SK-N-SH (cell line): ENCODE measurements at regions not wholly inside any gene's neighbourhood (a gene's known extent, or its start where the extent isn't known, plus 50 kb on each side); places are given as distances from the start of the nearest gene placed in this dataset.
"Not testable (repeated sequence)": the region's sequence is repeated elsewhere in the genome, so short reads cannot be mapped to it uniquely, and the experiment has no call there.

Source experiments
- CTCF ChIA-PET: fragments of 300-600, 350-600 bp; formaldehyde crosslinking; extraction: SDS; loops from one replicate; lab custom pipeline; 2021; lab: Yijun Ruan, JAX
- POLR2A ChIA-PET: fragments of 350-600 bp; sonication (Branson Sonifier 250); formaldehyde crosslinking; extraction: SDS; loops from one replicate; lab custom pipeline; 2020; ENCODE audit warnings: antibody characterized with exemption, inconsistent platforms; lab: Yijun Ruan, JAX
- DNase-seq: peaks from one replicate; pipeline ENCODE4 v3.0.0; 2012
- H2AFZ ChIP-seq: fragments of 200-600 bp; sonication (generic); 2 replicates; pipeline ENCODE4 v1.8.1; 2016; ENCODE audit warnings: antibody characterized with exemption, mild to moderate bottlenecking, low read depth
- H3F3A ChIP-seq: fragments of 200-600 bp; sonication (generic); replicated peaks from 2 replicates; pipeline ENCODE3; 2016; ENCODE audit warnings: antibody characterized with exemption, mild to moderate bottlenecking; ENCODE audit not compliant: insufficient read depth
- H3K27ac ChIP-seq, 2 experiments: fragments of 200-500 bp in 1 of 2; fragments of 200-600 bp in 1 of 2; sonication (Bioruptor generic) in 1 of 2; sonication (generic), shearing (Covaris generic) in 1 of 2; 2 replicates each; pipeline versions ENCODE4 v1.5.1 to v1.6.1; 2014 to 2016; ENCODE audit warnings: low read depth in 2 of 2, inconsistent platforms in 1 of 2, low read length in 1 of 2, mild to moderate bottlenecking in 1 of 2, mixed read lengths in 1 of 2
- H3K27me3 ChIP-seq: fragments of 200-600 bp; sonication (generic), shearing (Covaris generic); 2 replicates; pipeline ENCODE4 v1.6.1; 2016; ENCODE audit warnings: mixed run types; ENCODE audit not compliant: insufficient read depth
- H3K36me3 ChIP-seq, 2 experiments: fragments of 200-500 bp in 1 of 2; fragments of 200-600 bp in 1 of 2; sonication (Bioruptor generic) in 1 of 2; sonication (generic) in 1 of 2; replicated peaks in 1 of 2; 2 replicates each; pipeline versions ENCODE3 to v1.5.1; 2014 to 2016; ENCODE audit warnings: low read length in 1 of 2, mild to moderate bottlenecking in 1 of 2; ENCODE audit not compliant: insufficient read depth in 2 of 2, control insufficient read depth in 1 of 2
- H3K4me1 ChIP-seq, 2 experiments: fragments of 200-500 bp in 1 of 2; fragments of 200-600 bp in 1 of 2; sonication (Bioruptor generic) in 1 of 2; sonication (generic), shearing (Covaris generic) in 1 of 2; 2 replicates each; pipeline versions ENCODE4 v1.5.1 to v1.6.1; 2014 to 2016; ENCODE audit warnings: low read depth in 1 of 2, low read length in 1 of 2, mixed run types in 1 of 2; ENCODE audit not compliant: insufficient read depth in 2 of 2, control insufficient read depth in 1 of 2
- H3K4me2 ChIP-seq: fragments of 200-600 bp; sonication (generic), shearing (Covaris generic); 2 replicates; pipeline ENCODE4 v1.6.1; 2017; ENCODE audit warnings: mixed run types
- H3K4me3 ChIP-seq, 2 experiments: fragments of 200-500 bp in 1 of 2; fragments of 200-600 bp in 1 of 2; sonication (Bioruptor generic) in 1 of 2; sonication (generic), shearing (Covaris generic) in 1 of 2; 2 replicates each; pipeline versions ENCODE4 v1.5.1 to v1.8.1; 2014 to 2016; ENCODE audit warnings: low read depth in 2 of 2, inconsistent platforms in 1 of 2, low read length in 1 of 2, mild to moderate bottlenecking in 1 of 2, mixed read lengths in 1 of 2, moderate library complexity in 1 of 2
- H3K79me2 ChIP-seq: fragments of 200-600 bp; sonication (generic); 2 replicates; pipeline ENCODE4 v1.8.1; 2017; ENCODE audit warnings: mild to moderate bottlenecking; ENCODE audit not compliant: insufficient read depth
- H3K9ac ChIP-seq: fragments of 200-600 bp; sonication (generic); 2 replicates; pipeline ENCODE4 v1.6.1; 2017; ENCODE audit warnings: mixed run types
- H3K9me2 ChIP-seq: fragments of 200-600 bp; sonication (generic); 2 replicates; pipeline ENCODE4 v1.6.1; 2017; ENCODE audit warnings: mixed run types
- H3K9me3 ChIP-seq: fragments of 200-600 bp; sonication (generic); 2 replicates; pipeline ENCODE4 v1.6.1; 2017; ENCODE audit warnings: mixed run types, mild to moderate bottlenecking, moderate library complexity
- H4K20me1 ChIP-seq: fragments of 200-600 bp; sonication (generic); 2 replicates; pipeline ENCODE4 v1.6.1; 2017; ENCODE audit warnings: mild to moderate bottlenecking, mixed run types; ENCODE audit not compliant: insufficient read depth
- CHD2 ChIP-seq: fragments of 150-350 bp; IDR thresholded peaks from 2 replicates; pipeline ENCODE4 v1.6.1; 2018; ENCODE audit warnings: low read length; ENCODE audit not compliant: partially characterized antibody
- ELF1 ChIP-seq: IDR thresholded peaks from 2 replicates; pipeline ENCODE4 v1.4.0; 2012
- EP300 ChIP-seq, 2 experiments: IDR thresholded peaks; 2 replicates each; pipeline versions ENCODE4 v1.4.0 to v1.6.1; 2012; ENCODE audit warnings: borderline replicate concordance in 1 of 2, low read depth in 1 of 2, low read length in 1 of 2
- EZH2phosphoT487 ChIP-seq: fragments of 200-600 bp; sonication (generic); IDR thresholded peaks from 2 replicates; pipeline ENCODE4 v1.6.1; 2017; ENCODE audit warnings: low read depth, mixed run types, mild to moderate bottlenecking, antibody characterized with exemption, moderate library complexity, borderline replicate concordance
- FOSL2 ChIP-seq: IDR thresholded peaks from 2 replicates; pipeline ENCODE4 v1.4.0; 2012; ENCODE audit warnings: low read depth, mild to moderate bottlenecking, moderate library complexity, borderline replicate concordance
- FOXJ3 ChIP-seq: sonication (generic); formaldehyde crosslinking; IDR thresholded peaks from 2 replicates; pipeline ENCODE4 v1.5.1; 2020; ENCODE audit warnings: mild to moderate bottlenecking, missing genetic modification reagents
- FOXM1 ChIP-seq: IDR thresholded peaks from 2 replicates; pipeline ENCODE4 v1.4.0; 2012; ENCODE audit warnings: low read depth, mild to moderate bottlenecking
- IRF3 ChIP-seq: fragments of 150-350 bp; IDR thresholded peaks from 2 replicates; pipeline ENCODE4 v1.6.1; 2016; ENCODE audit warnings: mild to moderate bottlenecking, low read depth, low read length
- JUND ChIP-seq: IDR thresholded peaks from 2 replicates; pipeline ENCODE4 v1.4.0; 2012
- MAX ChIP-seq: IDR thresholded peaks from 2 replicates; pipeline ENCODE4 v1.4.0; 2012; ENCODE audit warnings: low read depth
- MEF2A ChIP-seq: IDR thresholded peaks from 2 replicates; pipeline ENCODE4 v1.4.0; 2012; ENCODE audit warnings: low read depth, borderline replicate concordance
- MXI1 ChIP-seq: IDR thresholded peaks from 2 replicates; pipeline ENCODE4 v1.6.1; 2012; ENCODE audit warnings: mild to moderate bottlenecking, low read depth, low read length, improper control_type of control experiment
- NFIC ChIP-seq: IDR thresholded peaks from 2 replicates; pipeline ENCODE4 v1.4.0; 2012; ENCODE audit warnings: borderline replicate concordance
- PBX3 ChIP-seq: IDR thresholded peaks from 2 replicates; pipeline ENCODE4; 2012
- POLR2AphosphoS5 ChIP-seq: IDR thresholded peaks from 2 replicates; pipeline ENCODE4 v1.6.1; 2012; ENCODE audit warnings: low read depth, low read length
- RXRA ChIP-seq: IDR thresholded peaks from 2 replicates; pipeline ENCODE4 v1.4.0; 2012; ENCODE audit warnings: low read depth, mild to moderate bottlenecking, borderline replicate concordance
- TAF1 ChIP-seq: IDR thresholded peaks from 2 replicates; pipeline ENCODE4 v1.6.1; 2012; ENCODE audit warnings: low read depth, mild to moderate bottlenecking, low read length, moderate library complexity, borderline replicate concordance
- TCF12 ChIP-seq: IDR thresholded peaks from 2 replicates; pipeline ENCODE4 v1.4.0; 2012
- YY1 ChIP-seq: IDR thresholded peaks from 2 replicates; pipeline ENCODE4 v1.4.0; 2012; ENCODE audit warnings: low read depth, mild to moderate bottlenecking
- WGBS: methylation state at CpG from one replicate; pipeline ENCODE4 v1.1.6; 2017; ENCODE audit warnings: low lambda C conversion rate; 5-methylcytosine and 5-hydroxymethylcytosine counted together

- no peak for DNase-seq
- no peaks in the 10 kb centered on the region for H3K9me2 ChIP-seq
- peak overlapping the region; percentile 14; the same call in 1 of the 2 replicates for H3K4me2 ChIP-seq
- no peak overlapping the region for H2AFZ ChIP-seq
- H3K27me3 ChIP-seq = no peaks in the 10 kb centered on the region
- 0 out of 4 replicates have a peak, but pooled peaks cover 0 to 8% of the 10 kb centered on the region in 2 experiments for H3K4me1 ChIP-seq
- peaks cover 6% of the 10 kb centered on the region for H3F3A ChIP-seq
- no peak overlapping the region for H3K9ac ChIP-seq
- H3K9me3 ChIP-seq = no peaks in the 10 kb centered on the region
- H4K20me1 ChIP-seq = no peaks in the 10 kb centered on the region
- peak; percentile 33; the same call in 1 of the 2 replicates for TF ChIP-seq JUND
- TF ChIP-seq FOSL2 = 0 out of 2 replicates have a peak, but pooled peaks have one; percentile 23
- peak; percentile 26; the same call in 1 of the 2 replicates for TF ChIP-seq PBX3
- no peak for TF ChIP-seq RXRA
- peak; percentile 47; the same call in 1 of the 2 replicates for TF ChIP-seq NFIC
- peak; percentile 56 for TF ChIP-seq TCF12
- no peak for TF ChIP-seq MXI1
- TF ChIP-seq MEF2A = no peak
- TF ChIP-seq YY1 = no peak
- no peak for TF ChIP-seq FOXJ3
- no peak for TF ChIP-seq ELF1
- no peak for TF ChIP-seq FOXM1
- H3K4me3 ChIP-seq = no peak overlapping the region
- no peaks in the 10 kb centered on the region for H3K36me3 ChIP-seq
- no peaks in the 10 kb centered on the region for H3K79me2 ChIP-seq
- peak overlapping the region in 1 of 2 experiments; percentile 33; a peak in 1 of 4 replicates for H3K27ac ChIP-seq
- WGBS = 65% methylated on average over 9 of the region's 9 CpGs
- ChIA-PET CTCF (interaction anchor here (1.5 kb wide), 1 partner anchor 11 kb away, joined by 4 read pairs; no protein-coding TSS in a partner anchor), POLR2A (no interaction called here)
Measured at GRCh38 chr10:28892818-28893547, 215.7 kb downstream of the BAMBI start.

- Histone ChIP-seq H3K4me3 (no peak overlapping the region), H3K4me1 (0 out of 4 replicates have a peak, but pooled peaks cover 0 to 8% of the 10 kb centered on the region in 2 experiments), H2AFZ (no peak overlapping the region), H3K4me2 (no peak overlapping the region), H3K27me3 (no peaks in the 10 kb centered on the region), H4K20me1 (no peaks in the 10 kb centered on the region), H3K9ac (no peak overlapping the region), H3K9me3 (no peaks in the 10 kb centered on the region), H3K79me2 (no peaks in the 10 kb centered on the region), H3K9me2 (no peaks in the 10 kb centered on the region), H3K27ac (no peak overlapping the region), H3K36me3 (no peaks in the 10 kb centered on the region), H3F3A (peaks cover 6% of the 10 kb centered on the region)
- 81% methylated on average over 5 of the region's 5 CpGs for WGBS
- TF ChIP-seq EP300 (IDR thresholded peaks at IDR 0.05; ENCODE audit: borderline replicate concordance in 1 of 2, low read depth in 1 of 2, low read length in 1 of 2) (no peak), IRF3 (no peak), CHD2 (no peak), TAF1 (no peak), MAX (no peak), EZH2phosphoT487 (no peak), FOXM1 (no peak), NFIC (no peak), YY1 (no peak), FOSL2 (no peak), TCF12 (no peak), POLR2AphosphoS5 (no peak), JUND (no peak)
- no peak for DNase-seq
- CTCF ChIA-PET = no interaction called here
- POLR2A ChIA-PET = no interaction called here
Measured at GRCh38 chr10:28894146-28894545, 216.8 kb downstream of the BAMBI start.

GRCh38 chr10:28895671-28896070 lies 218.3 kb downstream of the BAMBI start:
- H3K9me2 ChIP-seq, H3F3A ChIP-seq, H3K9ac ChIP-seq, H3K36me3 ChIP-seq, H3K4me1 ChIP-seq, CTCF ChIA-PET, H3K79me2 ChIP-seq, DNase-seq, H3K27ac ChIP-seq, H2AFZ ChIP-seq, H3K27me3 ChIP-seq, H3K4me3 ChIP-seq, H4K20me1 ChIP-seq, H3K9me3 ChIP-seq, H3K4me2 ChIP-seq: not testable (repeated sequence)
- 85% methylated on average over 15 of the region's 15 CpGs for WGBS
- POLR2A ChIA-PET = interaction anchor here (0.7 kb wide), 1 partner anchor 17 kb away, joined by 4 read pairs; no protein-coding TSS in a partner anchor
